ENCODE measurements at regions not wholly inside any gene's neighbourhood (a gene's known extent, or its start where the extent isn't known, plus 50 kb on each side); places are given as distances from the start of the nearest gene placed in this dataset.

GRCh38 chr4:157751631-157752030, 421.2 kb downstream of the GASK1B start:
- no peaks in the 10 kb centered on the region for H3K27me3 ChIP-seq (ENCODE audit: control insufficient read depth in 4 of 4, insufficient read depth in 4 of 4, low read length in 3 of 4)
- no peak overlapping the region for H3K4me3 ChIP-seq (ENCODE audit: low read depth in 1 of 3, low read length in 3 of 3)
- DNase-seq (ENCODE audit: low spot score): no peak
- 85% methylated on average over 2 of the region's 2 CpGs for WGBS
- no peak overlapping the region for H3K9ac ChIP-seq (ENCODE audit: low read depth in 1 of 2, low read length in 2 of 2)
- no peaks in the 10 kb centered on the region for H3K4me1 ChIP-seq (ENCODE audit: control insufficient read depth in 4 of 4, insufficient read depth in 4 of 4, low read length in 3 of 4)
- H3K9me3 ChIP-seq (ENCODE audit: control insufficient read depth in 4 of 4, low read length in 3 of 4): no peaks in the 10 kb centered on the region
- TF ChIP-seq, protein P1, sequence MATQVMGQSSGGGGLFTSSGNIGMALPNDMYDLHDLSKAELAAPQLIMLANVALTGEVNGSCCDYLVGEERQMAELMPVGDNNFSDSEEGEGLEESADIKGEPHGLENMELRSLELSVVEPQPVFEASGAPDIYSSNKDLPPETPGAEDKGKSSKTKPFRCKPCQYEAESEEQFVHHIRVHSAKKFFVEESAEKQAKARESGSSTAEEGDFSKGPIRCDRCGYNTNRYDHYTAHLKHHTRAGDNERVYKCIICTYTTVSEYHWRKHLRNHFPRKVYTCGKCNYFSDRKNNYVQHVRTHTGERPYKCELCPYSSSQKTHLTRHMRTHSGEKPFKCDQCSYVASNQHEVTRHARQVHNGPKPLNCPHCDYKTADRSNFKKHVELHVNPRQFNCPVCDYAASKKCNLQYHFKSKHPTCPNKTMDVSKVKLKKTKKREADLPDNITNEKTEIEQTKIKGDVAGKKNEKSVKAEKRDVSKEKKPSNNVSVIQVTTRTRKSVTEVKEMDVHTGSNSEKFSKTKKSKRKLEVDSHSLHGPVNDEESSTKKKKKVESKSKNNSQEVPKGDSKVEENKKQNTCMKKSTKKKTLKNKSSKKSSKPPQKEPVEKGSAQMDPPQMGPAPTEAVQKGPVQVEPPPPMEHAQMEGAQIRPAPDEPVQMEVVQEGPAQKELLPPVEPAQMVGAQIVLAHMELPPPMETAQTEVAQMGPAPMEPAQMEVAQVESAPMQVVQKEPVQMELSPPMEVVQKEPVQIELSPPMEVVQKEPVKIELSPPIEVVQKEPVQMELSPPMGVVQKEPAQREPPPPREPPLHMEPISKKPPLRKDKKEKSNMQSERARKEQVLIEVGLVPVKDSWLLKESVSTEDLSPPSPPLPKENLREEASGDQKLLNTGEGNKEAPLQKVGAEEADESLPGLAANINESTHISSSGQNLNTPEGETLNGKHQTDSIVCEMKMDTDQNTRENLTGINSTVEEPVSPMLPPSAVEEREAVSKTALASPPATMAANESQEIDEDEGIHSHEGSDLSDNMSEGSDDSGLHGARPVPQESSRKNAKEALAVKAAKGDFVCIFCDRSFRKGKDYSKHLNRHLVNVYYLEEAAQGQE (IDR thresholded peaks at IDR 0.05): no peak
- no peak for TF ChIP-seq HNF4G (IDR thresholded peaks at IDR 0.05)
- TF ChIP-seq, protein P2, sequence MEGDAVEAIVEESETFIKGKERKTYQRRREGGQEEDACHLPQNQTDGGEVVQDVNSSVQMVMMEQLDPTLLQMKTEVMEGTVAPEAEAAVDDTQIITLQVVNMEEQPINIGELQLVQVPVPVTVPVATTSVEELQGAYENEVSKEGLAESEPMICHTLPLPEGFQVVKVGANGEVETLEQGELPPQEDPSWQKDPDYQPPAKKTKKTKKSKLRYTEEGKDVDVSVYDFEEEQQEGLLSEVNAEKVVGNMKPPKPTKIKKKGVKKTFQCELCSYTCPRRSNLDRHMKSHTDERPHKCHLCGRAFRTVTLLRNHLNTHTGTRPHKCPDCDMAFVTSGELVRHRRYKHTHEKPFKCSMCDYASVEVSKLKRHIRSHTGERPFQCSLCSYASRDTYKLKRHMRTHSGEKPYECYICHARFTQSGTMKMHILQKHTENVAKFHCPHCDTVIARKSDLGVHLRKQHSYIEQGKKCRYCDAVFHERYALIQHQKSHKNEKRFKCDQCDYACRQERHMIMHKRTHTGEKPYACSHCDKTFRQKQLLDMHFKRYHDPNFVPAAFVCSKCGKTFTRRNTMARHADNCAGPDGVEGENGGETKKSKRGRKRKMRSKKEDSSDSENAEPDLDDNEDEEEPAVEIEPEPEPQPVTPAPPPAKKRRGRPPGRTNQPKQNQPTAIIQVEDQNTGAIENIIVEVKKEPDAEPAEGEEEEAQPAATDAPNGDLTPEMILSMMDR (IDR thresholded peaks at IDR 0.05; ENCODE audit: low read depth, low read length, missing input control): no peak
- no peak for TF ChIP-seq YY1 (IDR thresholded peaks at IDR 0.05)
- no peak for TF ChIP-seq TAF1 (conservative IDR thresholded peaks at IDR 0.05)
- no peak for TF ChIP-seq FOXA1 (IDR thresholded peaks at IDR 0.05)
- no peak for TF ChIP-seq RAD21 (IDR thresholded peaks at IDR 0.05)
- TF ChIP-seq GABPA (IDR thresholded peaks at IDR 0.05 in 1 of 2, conservative IDR thresholded peaks at IDR 0.05 in 1 of 2): no peak
- TF ChIP-seq HNF4A (conservative IDR thresholded peaks at IDR 0.05): no peak
- no peak for TF ChIP-seq FOXA2 (IDR thresholded peaks at IDR 0.05)
- no peak for TF ChIP-seq ATF3 (IDR thresholded peaks at IDR 0.05)
- no peak for TF ChIP-seq SP1 (IDR thresholded peaks at IDR 0.05)
- no peak for TF ChIP-seq EGR1 (IDR thresholded peaks at IDR 0.05; ENCODE audit: low read depth in 2 of 2)
- TF ChIP-seq, protein P3, sequence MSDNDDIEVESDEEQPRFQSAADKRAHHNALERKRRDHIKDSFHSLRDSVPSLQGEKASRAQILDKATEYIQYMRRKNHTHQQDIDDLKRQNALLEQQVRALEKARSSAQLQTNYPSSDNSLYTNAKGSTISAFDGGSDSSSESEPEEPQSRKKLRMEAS (IDR thresholded peaks at IDR 0.05): no peak
- no peak for TF ChIP-seq NR2F2 (IDR thresholded peaks at IDR 0.05)
- TF ChIP-seq, protein P4, sequence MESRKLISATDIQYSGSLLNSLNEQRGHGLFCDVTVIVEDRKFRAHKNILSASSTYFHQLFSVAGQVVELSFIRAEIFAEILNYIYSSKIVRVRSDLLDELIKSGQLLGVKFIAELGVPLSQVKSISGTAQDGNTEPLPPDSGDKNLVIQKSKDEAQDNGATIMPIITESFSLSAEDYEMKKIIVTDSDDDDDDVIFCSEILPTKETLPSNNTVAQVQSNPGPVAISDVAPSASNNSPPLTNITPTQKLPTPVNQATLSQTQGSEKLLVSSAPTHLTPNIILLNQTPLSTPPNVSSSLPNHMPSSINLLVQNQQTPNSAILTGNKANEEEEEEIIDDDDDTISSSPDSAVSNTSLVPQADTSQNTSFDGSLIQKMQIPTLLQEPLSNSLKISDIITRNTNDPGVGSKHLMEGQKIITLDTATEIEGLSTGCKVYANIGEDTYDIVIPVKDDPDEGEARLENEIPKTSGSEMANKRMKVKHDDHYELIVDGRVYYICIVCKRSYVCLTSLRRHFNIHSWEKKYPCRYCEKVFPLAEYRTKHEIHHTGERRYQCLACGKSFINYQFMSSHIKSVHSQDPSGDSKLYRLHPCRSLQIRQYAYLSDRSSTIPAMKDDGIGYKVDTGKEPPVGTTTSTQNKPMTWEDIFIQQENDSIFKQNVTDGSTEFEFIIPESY (IDR thresholded peaks at IDR 0.05): no peak
- TF ChIP-seq JUND (IDR thresholded peaks at IDR 0.05): no peak
- TF ChIP-seq RXRA (IDR thresholded peaks at IDR 0.05): no peak
- H3K27ac ChIP-seq (ENCODE audit: low read depth in 1 of 2, low read length in 2 of 2): no peak overlapping the region
- no peaks in the 10 kb centered on the region for H3K36me3 ChIP-seq (ENCODE audit: control insufficient read depth in 4 of 4, insufficient read depth in 3 of 4, low read depth in 1 of 4, low read length in 3 of 4)
